K562 (cell line): ENCODE measurements at regions not wholly inside any gene's neighbourhood (a gene's known extent, or its start where the extent isn't known, plus 50 kb on each side); places are given as distances from the start of the nearest gene placed in this dataset.

ENCODE experiments used
- ATAC-seq: fragments of 200-7000 bp; cut with Tn5 transposase; 3 replicates; pipeline ENCODE4 v1.9.1; 2020; ENCODE audit warnings: moderate library complexity
- BruUV-seq: library from RNA; stranded (reverse); fragments of 400-500 nt; replicated peaks from 2 replicates; lab custom pipeline; 2021; lab: Mats Ljungman, UMichigan
- CTCF ChIA-PET: fragments of 300-600 bp; formaldehyde crosslinking; extraction: SDS; loops from one replicate; lab custom pipeline; 2021; ENCODE audit warnings: low intra/inter-chr PET ratio; lab: Yijun Ruan, JAX
- POLR2A ChIA-PET: fragments of 300-600, 350-650 bp; sonication (Branson Sonifier 250); formaldehyde crosslinking; extraction: SDS; loops from one replicate; lab custom pipeline; 2021; ENCODE audit warnings: antibody characterized with exemption, inconsistent platforms; lab: Yijun Ruan, JAX
- DNase-seq, 4 experiments: peaks; one replicate each; pipeline versions ENCODE4 v3.0.0 to v3.0.0-alpha.2; 2011 to 2018; ENCODE audit warnings: low spot score in 3 of 4, mixed read lengths in 3 of 4; ENCODE audit errors: extremely low read depth in 1 of 4
- FAIRE-seq: peaks from 2 replicates; lab custom pipeline; 2011; peaks lifted over from hg19 to GRCh38; lab: Jason Lieb, UNC
- H2AFZ ChIP-seq: 2 replicates; pipeline ENCODE4 v1.6.0; 2011; ENCODE audit warnings: low read depth, low read length, control low read depth, inconsistent platforms
- H3K27ac ChIP-seq: fragments of 200-600 bp; 3 replicates; pipeline ENCODE4 v1.8.0; 2011; ENCODE audit warnings: low read depth, mild to moderate bottlenecking, control low read depth, inconsistent platforms, low read length, moderate library complexity, mixed read lengths; ENCODE audit errors: extremely low read depth
- H3K27me3 ChIP-seq, 2 experiments: fragments of 300-600 bp in 1 of 2; 2 replicates in 1 of 2; 3 replicates in 1 of 2; pipeline versions ENCODE4 v1.6.0 to v1.8.0; 2011; ENCODE audit warnings: inconsistent platforms in 2 of 2, low read length in 2 of 2, mild to moderate bottlenecking in 1 of 2, mixed read lengths in 1 of 2, moderate library complexity in 1 of 2; ENCODE audit not compliant: control insufficient read depth in 2 of 2, insufficient read depth in 2 of 2
- H3K36me3 ChIP-seq: fragments of 300-600 bp; 3 replicates; pipeline ENCODE4 v1.8.0; 2011; ENCODE audit warnings: mild to moderate bottlenecking, low read length, inconsistent platforms; ENCODE audit not compliant: control insufficient read depth, insufficient read depth
- H3K4me1 ChIP-seq, 2 experiments: fragments of 200-600 bp in 1 of 2; replicated peaks in 1 of 2; 2 replicates in 1 of 2; 3 replicates in 1 of 2; pipeline versions ENCODE4 v1.5.1 to v1.8.0; 2011; ENCODE audit warnings: inconsistent platforms in 2 of 2, low read length in 2 of 2, mild to moderate bottlenecking in 1 of 2, mixed read lengths in 1 of 2, moderate library complexity in 1 of 2; ENCODE audit not compliant: control insufficient read depth in 2 of 2, insufficient read depth in 2 of 2
- H3K4me2 ChIP-seq: 2 replicates; pipeline ENCODE4 v1.6.1; 2011; ENCODE audit warnings: low read length, control low read depth, inconsistent platforms, mixed read lengths; ENCODE audit not compliant: insufficient read depth
- H3K4me3 ChIP-seq: fragments of 200-600 bp; sonication (generic), shearing (Covaris generic); 2 replicates; pipeline ENCODE4 v1.5.1; 2016; ENCODE audit warnings: control low read depth, inconsistent platforms
- H3K79me2 ChIP-seq: fragments of 200-600 bp; 3 replicates; pipeline ENCODE4 v1.8.0; 2011; ENCODE audit warnings: low read length, inconsistent platforms; ENCODE audit not compliant: control insufficient read depth, insufficient read depth
- H3K9ac ChIP-seq, 2 experiments: 2 replicates each; pipeline versions ENCODE4 v1.6.0 to v1.6.1; 2011; ENCODE audit warnings: low read depth in 2 of 2, low read length in 2 of 2, control low read depth in 1 of 2, inconsistent platforms in 1 of 2, mild to moderate bottlenecking in 1 of 2, mixed read lengths in 1 of 2; ENCODE audit not compliant: insufficient read depth in 1 of 2
- H3K9me1 ChIP-seq: one replicate; pipeline ENCODE4 v1.6.0; 2011; ENCODE audit warnings: inconsistent platforms, mild to moderate bottlenecking, low read length, moderate library complexity; ENCODE audit not compliant: control insufficient read depth, insufficient read depth
- H3K9me3 ChIP-seq: replicated peaks from 2 replicates; pipeline ENCODE4 v1.5.1; 2011; ENCODE audit warnings: low read depth, low read length, inconsistent platforms; ENCODE audit not compliant: control insufficient read depth, insufficient read depth
- H4K20me1 ChIP-seq: replicated peaks from 2 replicates; pipeline ENCODE4 v1.6.1; 2011; ENCODE audit warnings: low read length, inconsistent platforms, mixed read lengths; ENCODE audit not compliant: control insufficient read depth, insufficient read depth
- ADNP ChIP-seq: fragments of 200-800 bp; sonication (Bioruptor generic); IDR thresholded peaks from 2 replicates; pipeline ENCODE4 v1.6.1; 2016; ENCODE audit warnings: missing genetic modification characterization, missing compliant biosample characterization
- L3MBTL2 ChIP-seq: fragments of 450-650 bp; IDR thresholded peaks from 2 replicates; pipeline ENCODE4 v1.6.1; 2016; ENCODE audit warnings: mild to moderate bottlenecking, moderate library complexity
- MTA1 ChIP-seq: fragments of 450-650 bp; IDR thresholded peaks from 2 replicates; pipeline ENCODE4 v1.6.1; 2017; ENCODE audit warnings: borderline replicate concordance
- NR2C1 ChIP-seq, 2 experiments: fragments of 450-650 bp; IDR thresholded peaks; 2 replicates each; pipeline ENCODE4 v1.6.1; 2017; ENCODE audit warnings: mild to moderate bottlenecking in 2 of 2, antibody characterized with exemption in 1 of 2, inconsistent platforms in 1 of 2, missing compliant biosample characterization in 1 of 2, missing genetic modification characterization in 1 of 2
- RAD51 ChIP-seq: fragments of 450-650 bp; IDR thresholded peaks from 2 replicates; pipeline ENCODE4 v1.7.1; 2016; ENCODE audit warnings: low read depth, mild to moderate bottlenecking, borderline replicate concordance
- SMAD4 ChIP-seq: fragments of 250-450 bp; sonication (Bioruptor Pico); conservative IDR thresholded peaks from 2 replicates; pipeline ENCODE4 v1.8.0; 2021; ENCODE audit warnings: inconsistent platforms, mild to moderate bottlenecking, moderate library complexity
- WGBS: fragments of 100-300 bp; shearing (Covaris generic); methylation state at CpG from one replicate; pipeline ENCODE4 v1.1.6; 2016; ENCODE audit warnings: low coverage, mixed read lengths; ENCODE audit not compliant: insufficient coverage; ENCODE audit errors: missing lambda C conversion rate; 5-methylcytosine and 5-hydroxymethylcytosine counted together
- in situ Hi-C: fragments of 300-500 bp; cut with MboI; formaldehyde crosslinking; loops from 4 replicates; pipeline ENCODE4 v1.15.0; 2018; ENCODE audit warnings: inconsistent platforms, mixed read lengths
- intact Hi-C: fragments of 100-400 bp; cut with micrococcal nuclease; formaldehyde crosslinking; loops from 2 replicates; pipeline ENCODE4 v1.14.2; 2022
- TF ChIP-seq, protein P1 (sequence below): sonication (generic); formaldehyde crosslinking; IDR thresholded peaks from 2 replicates; pipeline ENCODE4 v1.5.0; 2020; ENCODE audit warnings: missing genetic modification reagents
- TF ChIP-seq, protein P2 (sequence below): fragments of 450-650 bp; IDR thresholded peaks from 2 replicates; pipeline ENCODE4 v1.6.1; 2016; ENCODE audit warnings: mild to moderate bottlenecking, moderate library complexity

DNA sequence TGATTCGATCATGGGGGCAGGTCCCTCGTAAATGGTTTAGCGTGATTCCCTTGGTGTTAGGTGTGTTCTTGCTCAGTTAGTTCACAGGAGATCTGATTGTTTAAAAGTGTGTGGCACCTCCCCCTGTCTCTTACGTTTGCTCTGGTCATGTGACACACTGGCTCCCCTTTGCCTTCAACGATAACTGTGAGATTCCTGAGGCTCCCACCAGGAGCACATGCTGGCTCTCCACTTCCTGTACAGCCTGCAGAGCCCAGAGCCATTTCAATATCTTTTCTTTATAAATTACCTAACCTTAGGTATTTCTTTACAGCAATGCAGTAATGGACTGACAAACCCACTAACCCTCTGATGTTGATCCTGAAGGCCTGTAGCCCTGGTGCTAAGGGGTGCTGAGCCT is 141.9 kb downstream of the FCRL5 start:
- no peaks in the 10 kb centered on the region for H3K9me1 ChIP-seq
- intact Hi-C loops (no loop called here), in situ Hi-C loops (no loop called here)
- no peak overlapping the region for H3K4me2 ChIP-seq
- no peak overlapping the region for H3K4me3 ChIP-seq
- FAIRE-seq (no peak), DNase-seq (no peak), ATAC-seq (no peak; the same call in 2 of the 3 replicates)
- no TSS peak for BruUV-seq
- H3K27ac ChIP-seq = no peak overlapping the region
- no peaks in the 10 kb centered on the region for H4K20me1 ChIP-seq
- peaks cover 3 to 18% of the 10 kb centered on the region in 2 experiments; a peak in 4 of 5 replicates for H3K4me1 ChIP-seq
- H2AFZ ChIP-seq = peak overlapping the region; percentile 70; the same call in 1 of the 2 replicates
- H3K79me2 ChIP-seq = no peaks in the 10 kb centered on the region
- peaks cover 4 to 8% of the 10 kb centered on the region in 2 experiments; a peak in 4 of 5 replicates for H3K27me3 ChIP-seq
- ChIA-PET CTCF (no interaction called here), POLR2A (interaction anchor here (0.6 to 1.2 kb wide), 2 partner anchors 10 to 13 kb away, joined by 3 to 4 read pairs; no protein-coding TSS in a partner anchor)
- no peak overlapping the region for H3K9ac ChIP-seq
- WGBS = 51% methylated on average over 5 of the region's 5 CpGs
- no peaks in the 10 kb centered on the region; the same call in 1 of the 2 replicates for H3K9me3 ChIP-seq
- H3K36me3 ChIP-seq = no peaks in the 10 kb centered on the region
- TF ChIP-seq RAD51 (peak; percentile 65; the same call in 1 of the 2 replicates), L3MBTL2 (peak; percentile 84), ADNP (no peak), SMAD4 (CRISPR knock-in tag) (0 out of 2 replicates have a peak, but pooled peaks have one; percentile 24), MTA1 (no peak), NR2C1 (IDR thresholded peaks at IDR 0.05) (no peak), NR2C1 (tag; IDR thresholded peaks at IDR 0.05) (peak; percentile 52; the same call in 1 of the 2 replicates)
- TF ChIP-seq, protein P1, sequence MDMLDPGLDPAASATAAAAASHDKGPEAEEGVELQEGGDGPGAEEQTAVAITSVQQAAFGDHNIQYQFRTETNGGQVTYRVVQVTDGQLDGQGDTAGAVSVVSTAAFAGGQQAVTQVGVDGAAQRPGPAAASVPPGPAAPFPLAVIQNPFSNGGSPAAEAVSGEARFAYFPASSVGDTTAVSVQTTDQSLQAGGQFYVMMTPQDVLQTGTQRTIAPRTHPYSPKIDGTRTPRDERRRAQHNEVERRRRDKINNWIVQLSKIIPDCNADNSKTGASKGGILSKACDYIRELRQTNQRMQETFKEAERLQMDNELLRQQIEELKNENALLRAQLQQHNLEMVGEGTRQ = peak; percentile 57
- TF ChIP-seq, protein P2, sequence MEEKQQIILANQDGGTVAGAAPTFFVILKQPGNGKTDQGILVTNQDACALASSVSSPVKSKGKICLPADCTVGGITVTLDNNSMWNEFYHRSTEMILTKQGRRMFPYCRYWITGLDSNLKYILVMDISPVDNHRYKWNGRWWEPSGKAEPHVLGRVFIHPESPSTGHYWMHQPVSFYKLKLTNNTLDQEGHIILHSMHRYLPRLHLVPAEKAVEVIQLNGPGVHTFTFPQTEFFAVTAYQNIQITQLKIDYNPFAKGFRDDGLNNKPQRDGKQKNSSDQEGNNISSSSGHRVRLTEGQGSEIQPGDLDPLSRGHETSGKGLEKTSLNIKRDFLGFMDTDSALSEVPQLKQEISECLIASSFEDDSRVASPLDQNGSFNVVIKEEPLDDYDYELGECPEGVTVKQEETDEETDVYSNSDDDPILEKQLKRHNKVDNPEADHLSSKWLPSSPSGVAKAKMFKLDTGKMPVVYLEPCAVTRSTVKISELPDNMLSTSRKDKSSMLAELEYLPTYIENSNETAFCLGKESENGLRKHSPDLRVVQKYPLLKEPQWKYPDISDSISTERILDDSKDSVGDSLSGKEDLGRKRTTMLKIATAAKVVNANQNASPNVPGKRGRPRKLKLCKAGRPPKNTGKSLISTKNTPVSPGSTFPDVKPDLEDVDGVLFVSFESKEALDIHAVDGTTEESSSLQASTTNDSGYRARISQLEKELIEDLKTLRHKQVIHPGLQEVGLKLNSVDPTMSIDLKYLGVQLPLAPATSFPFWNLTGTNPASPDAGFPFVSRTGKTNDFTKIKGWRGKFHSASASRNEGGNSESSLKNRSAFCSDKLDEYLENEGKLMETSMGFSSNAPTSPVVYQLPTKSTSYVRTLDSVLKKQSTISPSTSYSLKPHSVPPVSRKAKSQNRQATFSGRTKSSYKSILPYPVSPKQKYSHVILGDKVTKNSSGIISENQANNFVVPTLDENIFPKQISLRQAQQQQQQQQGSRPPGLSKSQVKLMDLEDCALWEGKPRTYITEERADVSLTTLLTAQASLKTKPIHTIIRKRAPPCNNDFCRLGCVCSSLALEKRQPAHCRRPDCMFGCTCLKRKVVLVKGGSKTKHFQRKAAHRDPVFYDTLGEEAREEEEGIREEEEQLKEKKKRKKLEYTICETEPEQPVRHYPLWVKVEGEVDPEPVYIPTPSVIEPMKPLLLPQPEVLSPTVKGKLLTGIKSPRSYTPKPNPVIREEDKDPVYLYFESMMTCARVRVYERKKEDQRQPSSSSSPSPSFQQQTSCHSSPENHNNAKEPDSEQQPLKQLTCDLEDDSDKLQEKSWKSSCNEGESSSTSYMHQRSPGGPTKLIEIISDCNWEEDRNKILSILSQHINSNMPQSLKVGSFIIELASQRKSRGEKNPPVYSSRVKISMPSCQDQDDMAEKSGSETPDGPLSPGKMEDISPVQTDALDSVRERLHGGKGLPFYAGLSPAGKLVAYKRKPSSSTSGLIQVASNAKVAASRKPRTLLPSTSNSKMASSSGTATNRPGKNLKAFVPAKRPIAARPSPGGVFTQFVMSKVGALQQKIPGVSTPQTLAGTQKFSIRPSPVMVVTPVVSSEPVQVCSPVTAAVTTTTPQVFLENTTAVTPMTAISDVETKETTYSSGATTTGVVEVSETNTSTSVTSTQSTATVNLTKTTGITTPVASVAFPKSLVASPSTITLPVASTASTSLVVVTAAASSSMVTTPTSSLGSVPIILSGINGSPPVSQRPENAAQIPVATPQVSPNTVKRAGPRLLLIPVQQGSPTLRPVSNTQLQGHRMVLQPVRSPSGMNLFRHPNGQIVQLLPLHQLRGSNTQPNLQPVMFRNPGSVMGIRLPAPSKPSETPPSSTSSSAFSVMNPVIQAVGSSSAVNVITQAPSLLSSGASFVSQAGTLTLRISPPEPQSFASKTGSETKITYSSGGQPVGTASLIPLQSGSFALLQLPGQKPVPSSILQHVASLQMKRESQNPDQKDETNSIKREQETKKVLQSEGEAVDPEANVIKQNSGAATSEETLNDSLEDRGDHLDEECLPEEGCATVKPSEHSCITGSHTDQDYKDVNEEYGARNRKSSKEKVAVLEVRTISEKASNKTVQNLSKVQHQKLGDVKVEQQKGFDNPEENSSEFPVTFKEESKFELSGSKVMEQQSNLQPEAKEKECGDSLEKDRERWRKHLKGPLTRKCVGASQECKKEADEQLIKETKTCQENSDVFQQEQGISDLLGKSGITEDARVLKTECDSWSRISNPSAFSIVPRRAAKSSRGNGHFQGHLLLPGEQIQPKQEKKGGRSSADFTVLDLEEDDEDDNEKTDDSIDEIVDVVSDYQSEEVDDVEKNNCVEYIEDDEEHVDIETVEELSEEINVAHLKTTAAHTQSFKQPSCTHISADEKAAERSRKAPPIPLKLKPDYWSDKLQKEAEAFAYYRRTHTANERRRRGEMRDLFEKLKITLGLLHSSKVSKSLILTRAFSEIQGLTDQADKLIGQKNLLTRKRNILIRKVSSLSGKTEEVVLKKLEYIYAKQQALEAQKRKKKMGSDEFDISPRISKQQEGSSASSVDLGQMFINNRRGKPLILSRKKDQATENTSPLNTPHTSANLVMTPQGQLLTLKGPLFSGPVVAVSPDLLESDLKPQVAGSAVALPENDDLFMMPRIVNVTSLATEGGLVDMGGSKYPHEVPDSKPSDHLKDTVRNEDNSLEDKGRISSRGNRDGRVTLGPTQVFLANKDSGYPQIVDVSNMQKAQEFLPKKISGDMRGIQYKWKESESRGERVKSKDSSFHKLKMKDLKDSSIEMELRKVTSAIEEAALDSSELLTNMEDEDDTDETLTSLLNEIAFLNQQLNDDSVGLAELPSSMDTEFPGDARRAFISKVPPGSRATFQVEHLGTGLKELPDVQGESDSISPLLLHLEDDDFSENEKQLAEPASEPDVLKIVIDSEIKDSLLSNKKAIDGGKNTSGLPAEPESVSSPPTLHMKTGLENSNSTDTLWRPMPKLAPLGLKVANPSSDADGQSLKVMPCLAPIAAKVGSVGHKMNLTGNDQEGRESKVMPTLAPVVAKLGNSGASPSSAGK = peak; percentile 72
